ENCODE measurements at regions not wholly inside any gene's neighbourhood (a gene's known extent, or its start where the extent isn't known, plus 50 kb on each side); places are given as distances from the start of the nearest gene placed in this dataset.
"Not testable (repeated sequence)": the region's sequence is repeated elsewhere in the genome, so short reads cannot be mapped to it uniquely, and the experiment has no call there.

DNA sequence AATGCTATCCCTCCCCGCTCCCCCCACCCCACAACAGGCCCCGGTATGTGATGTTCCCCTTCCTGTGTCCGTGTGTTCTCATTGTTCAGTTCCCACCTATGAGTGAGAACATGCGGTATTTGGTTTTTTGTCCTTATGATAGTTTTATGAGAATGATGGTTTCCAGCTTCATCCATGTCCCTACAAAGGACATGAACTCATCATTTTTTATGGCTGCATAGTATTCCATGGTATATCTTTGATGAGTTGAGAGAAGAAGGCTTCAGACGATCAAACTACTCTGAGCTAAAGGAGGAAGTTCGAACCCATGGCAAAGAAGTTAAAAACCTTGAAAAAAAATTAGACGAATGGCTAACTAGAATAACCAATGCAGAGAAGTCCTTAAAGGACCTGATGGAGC is 116.2 kb downstream of the SYF2 start:
- TF ChIP-seq CTCF (IDR thresholded peaks at IDR 0.05; ENCODE audit: low read depth, low read length, poor library complexity, severe bottlenecking); EZH2phosphoT487 (IDR thresholded peaks at IDR 0.05; ENCODE audit: borderline replicate concordance, low read length): not testable (repeated sequence)

Measured in DOHH2 (cell line).